HCT116 (cell line): ENCODE measurements at regions not wholly inside any gene's neighbourhood (a gene's known extent, or its start where the extent isn't known, plus 50 kb on each side); places are given as distances from the start of the nearest gene placed in this dataset.

Experiments
- ATAC-seq: fragments of 200-7000 bp; cut with Tn5 transposase; 2 replicates; pipeline ENCODE4 v1.9.1; 2020; ENCODE audit warnings: mild to moderate bottlenecking, moderate library complexity
- BruUV-seq: library from RNA; stranded (reverse); fragments of 400-500 nt; replicated peaks from 2 replicates; lab custom pipeline; 2021; lab: Mats Ljungman, UMichigan
- CTCF ChIA-PET: fragments of 300-600 bp; sonication (Branson Sonifier 250); formaldehyde crosslinking; loops from one replicate; lab custom pipeline; 2021; ENCODE audit warnings: antibody characterized with exemption; lab: Charles Lee
- POLR2A ChIA-PET: fragments of 300-600, 350-600 bp; sonication (Branson Sonifier 250); formaldehyde crosslinking; loops from one replicate; lab custom pipeline; 2021; ENCODE audit warnings: antibody characterized with exemption; lab: Charles Lee
- RAD21 ChIA-PET, 2 experiments: fragments of 300-600 bp; sonication (Branson Sonifier 250); formaldehyde crosslinking; loops; one replicate each; lab custom pipeline; 2023; ENCODE audit warnings: low total read pairs in 2 of 2; ENCODE audit not compliant: uncharacterized antibody in 2 of 2, unreplicated experiment in 2 of 2, low non-redundant PET in 1 of 2; lab: Charles Lee
- DNase-seq: peaks from one replicate; pipeline ENCODE4 v3.0.0-alpha.2; 2010; ENCODE audit warnings: low read depth, low spot score
- H2AFZ ChIP-seq: fragments of 200-600 bp; shearing (Covaris generic), sonication (generic); 2 replicates; pipeline ENCODE4 v1.6.1; 2017; ENCODE audit warnings: low read depth, mixed run types, mixed read lengths, antibody characterized with exemption, low read length; ENCODE audit not compliant: poor library complexity, severe bottlenecking
- H3K27ac ChIP-seq: 2 replicates; pipeline ENCODE4 v1.5.1; 2012; ENCODE audit warnings: low read depth, low read length
- H3K27me3 ChIP-seq: fragments of 200-600 bp; sonication (generic); 2 replicates; pipeline ENCODE4 v1.6.1; 2016; ENCODE audit warnings: mixed run types, low read length, mixed read lengths; ENCODE audit not compliant: insufficient read depth
- H3K36me3 ChIP-seq, 2 experiments: fragments of 200-500 bp in 1 of 2; fragments of 200-600 bp in 1 of 2; sonication (Bioruptor generic) in 1 of 2; sonication (generic) in 1 of 2; 2 replicates each; pipeline versions ENCODE4 v1.5.1 to v1.6.1; 2014 to 2016; ENCODE audit warnings: low read length in 2 of 2, inconsistent platforms in 1 of 2, mixed read lengths in 1 of 2, mixed run types in 1 of 2; ENCODE audit not compliant: insufficient read depth in 2 of 2, control insufficient read depth in 1 of 2
- H3K4me1 ChIP-seq, 2 experiments: fragments of 200-600 bp in 1 of 2; sonication (generic) in 1 of 2; 2 replicates each; pipeline versions ENCODE4 v1.5.1 to v1.6.1; 2012 to 2017; ENCODE audit warnings: low read length in 2 of 2, inconsistent platforms in 1 of 2, mild to moderate bottlenecking in 1 of 2, mixed read lengths in 1 of 2, mixed run types in 1 of 2, moderate library complexity in 1 of 2; ENCODE audit not compliant: insufficient read depth in 2 of 2, control insufficient read depth in 1 of 2
- H3K4me2 ChIP-seq: fragments of 200-600 bp; sonication (generic); 2 replicates; pipeline ENCODE4 v1.6.1; 2017; ENCODE audit warnings: mixed run types, low read length, mixed read lengths
- H3K4me3 ChIP-seq, 2 experiments: fragments of 200-600 bp in 1 of 2; sonication (generic) in 1 of 2; replicated peaks in 1 of 2; 2 replicates each; pipeline ENCODE4 v1.5.1; 2011 to 2016; ENCODE audit warnings: low read length in 2 of 2, control low read depth in 1 of 2, low read depth in 1 of 2, mild to moderate bottlenecking in 1 of 2, mixed read lengths in 1 of 2, mixed run types in 1 of 2
- H3K79me2 ChIP-seq: fragments of 200-600 bp; sonication (generic); 2 replicates; pipeline ENCODE4 v1.6.1; 2017; ENCODE audit warnings: mild to moderate bottlenecking, mixed run types, low read length, moderate library complexity, mixed read lengths; ENCODE audit not compliant: insufficient read depth
- H3K9ac ChIP-seq: fragments of 200-600 bp; sonication (generic); 2 replicates; pipeline ENCODE4 v1.6.1; 2016; ENCODE audit warnings: low read length, mixed read lengths
- H3K9me2 ChIP-seq: fragments of 200-600 bp; sonication (generic), shearing (Covaris generic); 2 replicates; pipeline ENCODE4 v1.6.1; 2017; ENCODE audit warnings: mixed run types, mild to moderate bottlenecking, moderate library complexity; ENCODE audit not compliant: insufficient read depth
- H3K9me3 ChIP-seq, 2 experiments: fragments of 200-500 bp in 1 of 2; fragments of 200-600 bp in 1 of 2; sonication (Bioruptor generic) in 1 of 2; sonication (generic) in 1 of 2; 2 replicates each; pipeline ENCODE4 v1.6.1; 2014 to 2017; ENCODE audit warnings: low read length in 2 of 2, mixed read lengths in 2 of 2, inconsistent platforms in 1 of 2, low read depth in 1 of 2, mild to moderate bottlenecking in 1 of 2, mixed run types in 1 of 2, moderate library complexity in 1 of 2; ENCODE audit not compliant: control insufficient read depth in 1 of 2, insufficient read depth in 1 of 2
- H4K20me1 ChIP-seq: fragments of 200-600 bp; sonication (generic), shearing (Covaris generic); 2 replicates; pipeline ENCODE4 v1.6.1; 2017; ENCODE audit warnings: mixed run types, mild to moderate bottlenecking, moderate library complexity; ENCODE audit not compliant: insufficient read depth
- CBX3 ChIP-seq: IDR thresholded peaks from 2 replicates; pipeline ENCODE4 v1.6.1; 2012; ENCODE audit warnings: low read depth
- CEBPB ChIP-seq: IDR thresholded peaks from 2 replicates; pipeline ENCODE4 v1.6.1; 2012; ENCODE audit warnings: low read depth
- EGR1 ChIP-seq: IDR thresholded peaks from 2 replicates; pipeline ENCODE4 v1.6.1; 2012; ENCODE audit warnings: low read depth
- ELF1 ChIP-seq: IDR thresholded peaks from 2 replicates; pipeline ENCODE4 v1.6.1; 2012; ENCODE audit warnings: low read depth, borderline replicate concordance
- EZH2phosphoT487 ChIP-seq: fragments of 200-600 bp; IDR thresholded peaks from 2 replicates; pipeline ENCODE4 v1.6.1; 2018; ENCODE audit warnings: antibody characterized with exemption, borderline replicate concordance
- FOSL1 ChIP-seq: IDR thresholded peaks from 2 replicates; pipeline ENCODE4 v1.6.1; 2012; ENCODE audit warnings: low read depth
- JUND ChIP-seq: IDR thresholded peaks from 2 replicates; pipeline ENCODE4 v1.6.1; 2012
- RAD21 ChIP-seq: IDR thresholded peaks from 2 replicates; pipeline ENCODE4 v1.6.1; 2012; ENCODE audit warnings: low read depth, mild to moderate bottlenecking
- SIN3A ChIP-seq: IDR thresholded peaks from 2 replicates; pipeline ENCODE4 v1.6.1; 2012; ENCODE audit warnings: low read depth
- SP1 ChIP-seq: IDR thresholded peaks from 2 replicates; pipeline ENCODE4 v1.6.1; 2012; ENCODE audit warnings: low read depth
- SRF ChIP-seq: IDR thresholded peaks from 2 replicates; pipeline ENCODE4 v1.6.1; 2012; ENCODE audit warnings: low read depth
- YY1 ChIP-seq: IDR thresholded peaks from 2 replicates; pipeline ENCODE4 v1.6.1; 2011; ENCODE audit warnings: low read length, low read depth, moderate library complexity, mild to moderate bottlenecking; ENCODE audit not compliant: insufficient replicate concordance; ENCODE audit errors: extremely low read depth
- ZFX ChIP-seq: fragments of 450-650 bp; IDR thresholded peaks from 2 replicates; pipeline ENCODE4 v1.6.1; 2017
- ZNF274 ChIP-seq: fragments of 200-500 bp; sonication (Bioruptor generic); IDR thresholded peaks from 2 replicates; pipeline ENCODE4 v1.6.1; 2014; ENCODE audit warnings: mild to moderate bottlenecking, low read depth, low read length, inconsistent platforms
- intact Hi-C: fragments of 100-400 bp; cut with micrococcal nuclease; formaldehyde crosslinking; loops from 2 replicates; pipeline ENCODE4 v1.10.0; 2022
- TF ChIP-seq, protein P1 (sequence below): IDR thresholded peaks from 2 replicates; pipeline ENCODE4 v1.6.1; 2012; ENCODE audit warnings: low read depth
- TF ChIP-seq, protein P2 (sequence below): IDR thresholded peaks from 2 replicates; pipeline ENCODE4 v1.6.1; 2011; ENCODE audit warnings: mild to moderate bottlenecking, low read length, moderate library complexity; ENCODE audit not compliant: insufficient replicate concordance; ENCODE audit errors: extremely low read depth
- TF ChIP-seq, protein P3 (sequence below), 3 experiments: fragments of 200-600 bp in 1 of 3; sonication (generic) in 1 of 3; IDR thresholded peaks in 2 of 3; conservative IDR thresholded peaks in 1 of 3; 2 replicates each; pipeline ENCODE4 v1.5.1; 2012 to 2017; ENCODE audit warnings: low read depth in 2 of 3, low read length in 2 of 3, antibody characterized with exemption in 1 of 3, borderline replicate concordance in 1 of 3, control low read depth in 1 of 3, mild to moderate bottlenecking in 1 of 3, mixed read lengths in 1 of 3, mixed run types in 1 of 3, moderate library complexity in 1 of 3; ENCODE audit not compliant: insufficient read depth in 1 of 3
- TF ChIP-seq, protein P4 (sequence below): IDR thresholded peaks from 2 replicates; pipeline ENCODE4 v1.6.1; 2012
- TF ChIP-seq, protein P5 (sequence below): IDR thresholded peaks from 2 replicates; pipeline ENCODE4 v1.6.1; 2012

DNA sequence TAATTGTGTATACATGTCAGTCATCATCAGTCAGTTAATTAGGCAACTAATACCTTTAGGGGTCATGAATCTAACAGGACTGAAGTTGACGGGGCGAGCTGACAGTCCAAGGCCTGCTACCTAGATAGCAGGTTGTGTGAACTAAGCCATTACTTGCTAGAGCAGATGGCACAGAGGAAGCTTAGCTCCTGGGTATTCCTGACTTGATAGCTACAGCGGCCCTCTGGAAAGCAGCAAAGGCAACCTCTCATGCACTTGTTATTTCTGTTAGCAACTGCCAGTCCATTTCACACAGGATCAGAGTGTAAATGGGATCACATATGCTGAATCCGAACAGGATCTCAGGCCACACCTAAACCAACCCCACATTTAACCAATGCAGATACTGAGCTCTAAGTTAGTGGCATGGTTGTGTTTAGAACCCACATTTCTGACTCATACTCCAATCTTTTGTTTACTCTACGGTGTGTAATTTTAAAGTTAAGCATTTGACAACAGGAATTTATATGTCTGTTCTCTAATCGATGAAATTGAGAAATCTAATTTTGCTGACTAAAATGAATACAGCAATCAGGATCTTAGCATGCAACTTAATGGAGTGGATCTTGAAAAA is 521.3 kb upstream of the ZNF608 start:
- Histone ChIP-seq H3K4me2 (no peak overlapping the region), H3K79me2 (no peaks in the 10 kb centered on the region), H2AFZ (no peak overlapping the region), H3K9me2 (no peaks in the 10 kb centered on the region), H3K27ac (no peak overlapping the region), H3K27me3 (no peaks in the 10 kb centered on the region), H3K4me3 (no peak overlapping the region), H3K36me3 (no peaks in the 10 kb centered on the region), H3K9ac (no peak overlapping the region), H3K9me3 (no peaks in the 10 kb centered on the region), H4K20me1 (no peaks in the 10 kb centered on the region), H3K4me1 (no peaks in the 10 kb centered on the region)
- RAD21 ChIA-PET, result no interaction called here
- intact Hi-C loops, result no loop called here
- no TSS peak for BruUV-seq
- no peak for TF ChIP-seq JUND
- TF ChIP-seq RAD21, result no peak
- no peak for TF ChIP-seq EGR1
- TF ChIP-seq, protein P1, sequence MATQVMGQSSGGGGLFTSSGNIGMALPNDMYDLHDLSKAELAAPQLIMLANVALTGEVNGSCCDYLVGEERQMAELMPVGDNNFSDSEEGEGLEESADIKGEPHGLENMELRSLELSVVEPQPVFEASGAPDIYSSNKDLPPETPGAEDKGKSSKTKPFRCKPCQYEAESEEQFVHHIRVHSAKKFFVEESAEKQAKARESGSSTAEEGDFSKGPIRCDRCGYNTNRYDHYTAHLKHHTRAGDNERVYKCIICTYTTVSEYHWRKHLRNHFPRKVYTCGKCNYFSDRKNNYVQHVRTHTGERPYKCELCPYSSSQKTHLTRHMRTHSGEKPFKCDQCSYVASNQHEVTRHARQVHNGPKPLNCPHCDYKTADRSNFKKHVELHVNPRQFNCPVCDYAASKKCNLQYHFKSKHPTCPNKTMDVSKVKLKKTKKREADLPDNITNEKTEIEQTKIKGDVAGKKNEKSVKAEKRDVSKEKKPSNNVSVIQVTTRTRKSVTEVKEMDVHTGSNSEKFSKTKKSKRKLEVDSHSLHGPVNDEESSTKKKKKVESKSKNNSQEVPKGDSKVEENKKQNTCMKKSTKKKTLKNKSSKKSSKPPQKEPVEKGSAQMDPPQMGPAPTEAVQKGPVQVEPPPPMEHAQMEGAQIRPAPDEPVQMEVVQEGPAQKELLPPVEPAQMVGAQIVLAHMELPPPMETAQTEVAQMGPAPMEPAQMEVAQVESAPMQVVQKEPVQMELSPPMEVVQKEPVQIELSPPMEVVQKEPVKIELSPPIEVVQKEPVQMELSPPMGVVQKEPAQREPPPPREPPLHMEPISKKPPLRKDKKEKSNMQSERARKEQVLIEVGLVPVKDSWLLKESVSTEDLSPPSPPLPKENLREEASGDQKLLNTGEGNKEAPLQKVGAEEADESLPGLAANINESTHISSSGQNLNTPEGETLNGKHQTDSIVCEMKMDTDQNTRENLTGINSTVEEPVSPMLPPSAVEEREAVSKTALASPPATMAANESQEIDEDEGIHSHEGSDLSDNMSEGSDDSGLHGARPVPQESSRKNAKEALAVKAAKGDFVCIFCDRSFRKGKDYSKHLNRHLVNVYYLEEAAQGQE, result no peak
- TF ChIP-seq, protein P2, sequence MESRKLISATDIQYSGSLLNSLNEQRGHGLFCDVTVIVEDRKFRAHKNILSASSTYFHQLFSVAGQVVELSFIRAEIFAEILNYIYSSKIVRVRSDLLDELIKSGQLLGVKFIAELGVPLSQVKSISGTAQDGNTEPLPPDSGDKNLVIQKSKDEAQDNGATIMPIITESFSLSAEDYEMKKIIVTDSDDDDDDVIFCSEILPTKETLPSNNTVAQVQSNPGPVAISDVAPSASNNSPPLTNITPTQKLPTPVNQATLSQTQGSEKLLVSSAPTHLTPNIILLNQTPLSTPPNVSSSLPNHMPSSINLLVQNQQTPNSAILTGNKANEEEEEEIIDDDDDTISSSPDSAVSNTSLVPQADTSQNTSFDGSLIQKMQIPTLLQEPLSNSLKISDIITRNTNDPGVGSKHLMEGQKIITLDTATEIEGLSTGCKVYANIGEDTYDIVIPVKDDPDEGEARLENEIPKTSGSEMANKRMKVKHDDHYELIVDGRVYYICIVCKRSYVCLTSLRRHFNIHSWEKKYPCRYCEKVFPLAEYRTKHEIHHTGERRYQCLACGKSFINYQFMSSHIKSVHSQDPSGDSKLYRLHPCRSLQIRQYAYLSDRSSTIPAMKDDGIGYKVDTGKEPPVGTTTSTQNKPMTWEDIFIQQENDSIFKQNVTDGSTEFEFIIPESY, result no peak
- no peak for TF ChIP-seq ELF1
- no peak for TF ChIP-seq ZFX
- TF ChIP-seq SP1, result no peak
- no peak for TF ChIP-seq SRF
- TF ChIP-seq, protein P3, sequence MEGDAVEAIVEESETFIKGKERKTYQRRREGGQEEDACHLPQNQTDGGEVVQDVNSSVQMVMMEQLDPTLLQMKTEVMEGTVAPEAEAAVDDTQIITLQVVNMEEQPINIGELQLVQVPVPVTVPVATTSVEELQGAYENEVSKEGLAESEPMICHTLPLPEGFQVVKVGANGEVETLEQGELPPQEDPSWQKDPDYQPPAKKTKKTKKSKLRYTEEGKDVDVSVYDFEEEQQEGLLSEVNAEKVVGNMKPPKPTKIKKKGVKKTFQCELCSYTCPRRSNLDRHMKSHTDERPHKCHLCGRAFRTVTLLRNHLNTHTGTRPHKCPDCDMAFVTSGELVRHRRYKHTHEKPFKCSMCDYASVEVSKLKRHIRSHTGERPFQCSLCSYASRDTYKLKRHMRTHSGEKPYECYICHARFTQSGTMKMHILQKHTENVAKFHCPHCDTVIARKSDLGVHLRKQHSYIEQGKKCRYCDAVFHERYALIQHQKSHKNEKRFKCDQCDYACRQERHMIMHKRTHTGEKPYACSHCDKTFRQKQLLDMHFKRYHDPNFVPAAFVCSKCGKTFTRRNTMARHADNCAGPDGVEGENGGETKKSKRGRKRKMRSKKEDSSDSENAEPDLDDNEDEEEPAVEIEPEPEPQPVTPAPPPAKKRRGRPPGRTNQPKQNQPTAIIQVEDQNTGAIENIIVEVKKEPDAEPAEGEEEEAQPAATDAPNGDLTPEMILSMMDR (IDR thresholded peaks at IDR 0.05 in 2 of 3, conservative IDR thresholded peaks at IDR 0.05 in 1 of 3; ENCODE audit: borderline replicate concordance in 1 of 3, insufficient read depth in 1 of 3, low read depth in 2 of 3, low read length in 2 of 3), result no peak
- no peak for TF ChIP-seq CBX3
- TF ChIP-seq SIN3A, result no peak
- TF ChIP-seq, protein P4, sequence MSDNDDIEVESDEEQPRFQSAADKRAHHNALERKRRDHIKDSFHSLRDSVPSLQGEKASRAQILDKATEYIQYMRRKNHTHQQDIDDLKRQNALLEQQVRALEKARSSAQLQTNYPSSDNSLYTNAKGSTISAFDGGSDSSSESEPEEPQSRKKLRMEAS, result no peak
- TF ChIP-seq, protein P5, sequence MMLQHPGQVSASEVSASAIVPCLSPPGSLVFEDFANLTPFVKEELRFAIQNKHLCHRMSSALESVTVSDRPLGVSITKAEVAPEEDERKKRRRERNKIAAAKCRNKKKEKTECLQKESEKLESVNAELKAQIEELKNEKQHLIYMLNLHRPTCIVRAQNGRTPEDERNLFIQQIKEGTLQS, result no peak
- no peak for TF ChIP-seq ZNF274
- TF ChIP-seq CEBPB, result no peak
- TF ChIP-seq YY1, result no peak
- no peak for TF ChIP-seq FOSL1
- TF ChIP-seq EZH2phosphoT487, result no peak
- DNase-seq (no peak), ATAC-seq (no peak)
- POLR2A ChIA-PET, result no interaction called here
- CTCF ChIA-PET, result no interaction called here
